ENCODE measurements at regions not wholly inside any gene's neighbourhood (a gene's known extent, or its start where the extent isn't known, plus 50 kb on each side); places are given as distances from the start of the nearest gene placed in this dataset.
"Not testable (repeated sequence)": the region's sequence is repeated elsewhere in the genome, so short reads cannot be mapped to it uniquely, and the experiment has no call there.

DNA sequence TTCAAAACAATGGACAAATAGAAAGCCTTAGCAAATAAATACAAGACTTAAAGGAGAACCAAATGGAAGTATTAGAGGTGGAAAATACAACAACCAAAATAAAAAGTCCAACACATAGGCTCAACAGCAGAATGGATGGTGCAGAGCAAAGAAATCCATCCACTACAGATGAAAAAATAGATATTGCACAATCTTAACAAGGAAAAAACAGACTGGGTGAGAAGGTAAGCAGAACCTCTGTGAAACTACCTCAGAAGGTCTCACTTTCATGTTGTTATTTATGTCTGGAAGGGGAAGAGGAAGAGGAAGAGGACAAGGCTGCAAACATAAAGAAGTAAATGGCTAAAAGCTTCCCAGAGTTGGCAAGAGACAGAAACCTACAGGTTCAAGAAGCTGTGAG lies 158.7 kb upstream of the NBPF11 start:
- TF ChIP-seq, protein P1, sequence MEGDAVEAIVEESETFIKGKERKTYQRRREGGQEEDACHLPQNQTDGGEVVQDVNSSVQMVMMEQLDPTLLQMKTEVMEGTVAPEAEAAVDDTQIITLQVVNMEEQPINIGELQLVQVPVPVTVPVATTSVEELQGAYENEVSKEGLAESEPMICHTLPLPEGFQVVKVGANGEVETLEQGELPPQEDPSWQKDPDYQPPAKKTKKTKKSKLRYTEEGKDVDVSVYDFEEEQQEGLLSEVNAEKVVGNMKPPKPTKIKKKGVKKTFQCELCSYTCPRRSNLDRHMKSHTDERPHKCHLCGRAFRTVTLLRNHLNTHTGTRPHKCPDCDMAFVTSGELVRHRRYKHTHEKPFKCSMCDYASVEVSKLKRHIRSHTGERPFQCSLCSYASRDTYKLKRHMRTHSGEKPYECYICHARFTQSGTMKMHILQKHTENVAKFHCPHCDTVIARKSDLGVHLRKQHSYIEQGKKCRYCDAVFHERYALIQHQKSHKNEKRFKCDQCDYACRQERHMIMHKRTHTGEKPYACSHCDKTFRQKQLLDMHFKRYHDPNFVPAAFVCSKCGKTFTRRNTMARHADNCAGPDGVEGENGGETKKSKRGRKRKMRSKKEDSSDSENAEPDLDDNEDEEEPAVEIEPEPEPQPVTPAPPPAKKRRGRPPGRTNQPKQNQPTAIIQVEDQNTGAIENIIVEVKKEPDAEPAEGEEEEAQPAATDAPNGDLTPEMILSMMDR (IDR thresholded peaks at IDR 0.05; ENCODE audit: insufficient read depth, low read depth, low read length, missing control alignments): no peak
- H3K4me3 ChIP-seq (ENCODE audit: low read depth, low read length): no peak overlapping the region
- DNase-seq (ENCODE audit: low read depth): no peak

DNA sequence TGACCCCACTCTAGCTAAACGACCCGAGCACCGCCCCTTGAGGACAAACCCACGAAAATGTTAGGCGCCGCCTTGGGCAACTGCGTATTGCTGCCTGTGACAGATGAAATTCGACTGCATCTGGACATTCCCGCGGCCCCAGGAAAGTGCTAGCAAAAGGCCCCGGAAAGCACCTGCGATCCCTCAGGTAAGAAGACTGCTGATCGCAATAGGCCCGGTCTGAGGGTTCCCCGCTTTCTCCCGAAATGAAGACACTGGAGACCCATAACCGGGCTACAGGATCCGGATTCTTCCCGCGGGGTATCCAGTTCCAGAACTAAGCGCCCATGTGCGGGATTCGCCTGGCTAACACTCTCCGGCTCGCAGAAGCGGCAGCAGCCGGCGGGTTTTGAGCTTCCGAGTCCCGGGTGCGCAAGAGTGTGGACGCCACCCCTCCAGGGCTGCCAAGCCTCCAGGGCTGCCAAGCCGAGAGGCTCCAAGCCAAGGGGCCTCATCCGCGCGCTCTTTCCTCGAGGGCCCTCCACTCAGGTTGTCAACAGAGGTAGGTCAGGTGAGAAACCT lies 157.9 kb upstream of the NBPF11 start:
- no peak for DNase-seq (ENCODE audit: low read depth)
- no peak overlapping the region for H3K4me3 ChIP-seq (ENCODE audit: low read depth, low read length)
- TF ChIP-seq, protein P1 (IDR thresholded peaks at IDR 0.05; ENCODE audit: insufficient read depth, low read depth, low read length, missing control alignments): no peak

DNA sequence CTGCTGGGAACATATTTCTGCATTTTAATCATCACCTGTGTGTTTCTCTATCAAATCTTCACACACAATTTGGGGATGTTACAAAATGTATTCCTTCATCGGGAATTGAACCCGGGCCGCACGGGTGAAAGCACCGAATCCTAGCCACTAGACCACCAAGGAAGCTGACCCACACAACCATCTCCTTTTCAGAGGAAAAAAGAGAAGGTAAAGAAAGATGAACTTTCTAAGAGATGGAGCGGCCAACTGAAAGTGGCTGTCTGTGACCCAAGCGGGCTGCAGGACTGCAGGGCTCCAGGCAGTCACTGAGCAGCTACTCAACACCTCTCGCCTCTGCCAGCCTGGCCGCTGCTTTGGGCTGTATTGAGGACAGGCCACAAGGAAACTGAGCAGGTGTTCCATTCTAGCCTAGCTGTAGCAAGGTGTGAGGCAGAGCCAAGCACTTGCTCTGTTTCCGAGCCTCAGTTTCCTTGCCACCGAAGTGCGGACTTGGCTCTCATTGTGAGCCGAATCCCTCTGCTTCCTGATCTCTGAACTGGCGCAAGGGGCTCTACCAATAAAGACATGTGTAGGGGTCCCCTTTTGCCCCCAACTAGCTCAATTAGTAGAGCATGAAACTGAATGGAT lies 156.9 kb upstream of the NBPF11 start:
- H3K4me3 ChIP-seq (ENCODE audit: low read depth, low read length): no peak overlapping the region

DNA sequence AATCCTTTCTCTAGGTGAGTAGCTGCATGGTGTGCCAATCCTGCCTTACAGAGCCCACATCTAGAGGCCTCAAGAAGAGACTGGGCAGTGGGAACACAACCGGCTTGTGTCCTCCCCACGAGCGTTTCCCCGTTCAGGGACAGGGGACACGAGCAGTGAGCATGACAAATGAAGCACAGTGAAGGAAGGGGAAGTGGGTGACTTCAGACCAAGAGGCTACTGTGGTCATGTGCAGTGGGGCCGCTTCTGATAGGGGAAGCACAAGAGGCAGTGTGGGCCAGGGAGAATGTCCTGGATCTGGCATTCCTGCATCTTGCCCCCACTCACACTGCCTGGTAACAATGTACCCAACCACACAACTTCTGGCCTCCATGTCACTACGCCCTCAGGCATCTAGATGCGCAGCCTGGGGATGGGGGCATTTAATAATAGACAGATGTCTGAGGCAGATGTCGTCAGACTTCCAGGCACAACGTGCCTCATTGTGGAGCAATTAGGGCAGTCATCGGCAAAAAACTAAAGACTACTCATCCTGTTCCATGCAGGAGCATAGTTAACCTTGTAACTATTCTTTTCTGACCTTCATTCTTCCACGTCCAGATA lies 155.6 kb upstream of the NBPF11 start:
- DNase-seq (ENCODE audit: low read depth): no peak
- TF ChIP-seq, protein P1 (IDR thresholded peaks at IDR 0.05; ENCODE audit: insufficient read depth, low read depth, low read length, missing control alignments): no peak
- H3K4me3 ChIP-seq (ENCODE audit: low read depth, low read length): no peak overlapping the region

More for the DNA sequence above, 156.9 kb upstream of the NBPF11 start:
- no peak for DNase-seq (ENCODE audit: low read depth)
- TF ChIP-seq, protein P1 (IDR thresholded peaks at IDR 0.05; ENCODE audit: insufficient read depth, low read depth, low read length, missing control alignments): no peak

DNA sequence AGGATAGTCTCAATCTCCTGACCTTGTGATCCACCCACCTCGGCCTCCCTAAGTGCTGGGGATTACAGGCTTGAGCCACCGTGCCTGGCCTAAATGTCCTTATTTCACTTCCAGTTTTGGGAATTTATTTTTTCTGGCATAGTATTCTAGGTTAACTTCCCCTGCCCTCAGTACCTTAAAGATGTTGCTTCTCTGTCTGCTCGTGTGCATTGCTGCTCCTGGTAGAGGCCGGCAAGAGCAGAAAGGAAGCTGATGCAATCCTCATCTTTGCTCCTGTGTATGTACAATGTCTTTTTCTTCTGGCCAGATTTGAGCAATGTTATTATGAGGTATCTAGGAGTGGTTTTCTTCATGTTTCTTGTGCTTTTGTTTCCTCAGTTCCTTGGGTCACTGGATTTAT lies 152.9 kb upstream of the NBPF11 start:
- H3K4me3 ChIP-seq (ENCODE audit: low read depth, low read length): not testable (repeated sequence)

DNA sequence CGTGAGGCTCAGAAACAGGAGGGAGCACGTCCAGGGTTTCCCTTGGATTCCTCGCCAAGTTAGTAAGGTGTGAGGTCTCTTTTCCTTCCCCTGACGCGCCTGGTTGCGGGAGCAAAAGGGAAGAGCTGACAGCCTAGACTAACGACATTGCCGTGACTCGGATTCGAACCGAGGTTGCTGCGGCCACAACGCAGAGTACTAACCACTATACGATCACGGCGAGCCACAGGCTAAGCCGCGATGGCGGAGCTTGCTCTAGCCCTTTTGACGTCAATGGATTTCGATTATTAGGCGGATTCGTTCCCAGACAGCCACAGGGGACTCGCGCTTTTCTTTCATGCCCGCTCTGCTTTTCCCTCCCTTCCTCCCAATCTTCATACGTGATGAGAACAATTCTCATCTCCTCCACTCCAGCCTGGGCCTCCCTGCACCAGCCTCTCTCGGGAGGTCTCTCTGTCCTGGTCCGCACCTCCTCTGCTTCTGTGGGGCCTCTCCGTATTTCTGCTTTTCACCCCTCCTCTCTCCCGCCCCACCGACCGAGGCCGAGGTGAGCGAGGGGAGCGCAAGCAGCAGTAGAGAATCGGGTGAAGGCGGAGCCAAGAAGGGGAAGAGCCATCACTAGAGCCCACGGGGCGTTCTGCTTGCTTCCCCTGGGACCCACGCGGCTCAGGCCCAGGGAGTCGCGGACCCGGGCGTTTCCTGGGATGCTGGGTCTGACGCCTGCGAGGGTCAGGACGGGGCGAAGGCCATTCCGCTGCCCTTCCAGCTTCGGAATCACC lies 150.7 kb upstream of the NBPF11 start:
- not testable (repeated sequence) for H3K4me3 ChIP-seq (ENCODE audit: low read depth, low read length); DNase-seq (ENCODE audit: low read depth)

More for the DNA sequence above, 152.9 kb upstream of the NBPF11 start:
- DNase-seq (ENCODE audit: low read depth): not testable (repeated sequence)

DNA sequence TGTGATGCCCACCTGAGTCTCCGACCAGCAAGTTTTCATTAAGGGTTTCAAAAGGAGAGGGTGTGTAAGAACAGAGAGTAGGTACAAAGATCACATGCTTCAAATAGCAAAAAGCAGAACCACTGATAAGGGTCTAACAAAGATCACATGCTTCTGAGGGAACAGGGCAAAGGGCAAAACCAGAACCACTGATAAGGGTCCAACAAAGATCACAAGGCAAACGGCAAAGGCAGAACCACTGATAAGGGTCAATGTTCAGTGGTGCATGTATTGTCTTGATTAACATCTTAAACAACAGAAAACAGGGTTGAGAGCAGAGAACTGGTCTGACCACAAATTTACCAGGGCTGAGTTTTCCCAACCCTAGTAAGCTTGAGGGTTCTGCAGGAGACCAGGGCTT lies 145.8 kb upstream of the NBPF11 start:
- H3K4me3 ChIP-seq (ENCODE audit: low read depth, low read length); DNase-seq (ENCODE audit: low read depth): not testable (repeated sequence)

DNA sequence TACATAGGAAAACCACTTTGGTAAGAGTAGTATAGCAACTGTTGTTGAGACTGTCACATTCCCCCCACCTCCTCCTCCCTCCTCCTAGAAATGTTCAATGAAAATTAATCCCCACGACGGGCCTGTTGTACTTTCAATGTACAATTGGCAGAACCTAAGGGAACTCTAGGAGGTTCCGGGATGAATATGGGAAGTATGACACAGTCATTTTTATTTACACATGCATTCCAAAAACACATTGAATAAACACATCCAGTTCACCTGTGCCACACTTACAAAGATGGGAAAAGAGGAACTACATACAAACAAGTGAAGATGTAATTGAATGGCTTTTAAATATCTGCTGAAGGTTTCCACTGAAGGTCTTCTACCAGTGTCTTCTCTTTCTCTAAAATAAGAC lies 144.4 kb upstream of the NBPF11 start:
- H3K4me3 ChIP-seq (ENCODE audit: low read depth, low read length): no peak overlapping the region
- no peak for DNase-seq (ENCODE audit: low read depth)
- TF ChIP-seq, protein P1 (IDR thresholded peaks at IDR 0.05; ENCODE audit: insufficient read depth, low read depth, low read length, missing control alignments): no peak
